Heart right ventricle (tissue), 16 donors: ENCODE measurements at regions not wholly inside any gene's neighbourhood (a gene's known extent, or its start where the extent isn't known, plus 50 kb on each side); places are given as distances from the start of the nearest gene placed in this dataset.

Experiments used
- ATAC-seq, 8 donors: fragments of 200-7000 bp; cut with Tn5 transposase; one replicate each; pipeline ENCODE4 v1.9.1; 2020; ENCODE audit warnings: mild to moderate bottlenecking in 8 of 8, moderate library complexity in 8 of 8, moderate number of reproducible peaks in 1 of 8
- DNase-seq, 2 donors: peaks; one replicate each; pipeline ENCODE4 v3.0.0-alpha.2; 2020
- H3K27ac ChIP-seq, 10 donors: fragments of 200-600 bp; sonication (generic) in 2 of 10; one replicate each; pipeline versions ENCODE4 v1.5.0 to v1.8.0; 2020 to 2022; ENCODE audit warnings: mild to moderate bottlenecking in 3 of 10
- H3K27me3 ChIP-seq, 7 donors: fragments of 200-600 bp; one replicate each; pipeline ENCODE4 v1.8.0; 2021 to 2022; ENCODE audit warnings: mild to moderate bottlenecking in 2 of 7
- H3K36me3 ChIP-seq, 9 donors: fragments of 200-600 bp; sonication (generic) in 1 of 9; one replicate each; pipeline versions ENCODE4 v1.5.0 to v1.8.0; 2020 to 2022; ENCODE audit warnings: mild to moderate bottlenecking in 2 of 9
- H3K4me1 ChIP-seq, 9 donors: fragments of 200-600 bp; sonication (generic) in 1 of 9; one replicate each; pipeline versions ENCODE4 v1.5.0 to v1.8.0; 2020 to 2022; ENCODE audit warnings: mild to moderate bottlenecking in 4 of 9
- H3K4me3 ChIP-seq, 10 donors: fragments of 200-600 bp; sonication (generic) in 2 of 10; one replicate each; pipeline versions ENCODE4 v1.5.0 to v1.8.0; 2020 to 2022; ENCODE audit warnings: mild to moderate bottlenecking in 7 of 10, moderate library complexity in 2 of 10
- H3K9me3 ChIP-seq, 11 donors: fragments of 200-600 bp in 10 of 11; sonication (generic) in 2 of 11; one replicate each; pipeline versions ENCODE4 v1.5.0 to v1.8.0; 2013 to 2022; ENCODE audit warnings: mild to moderate bottlenecking in 2 of 11, control low read depth in 1 of 11, moderate library complexity in 1 of 11
- CTCF ChIP-seq, 9 donors: fragments of 200-600 bp; sonication (generic) in 2 of 9; IDR thresholded peaks; one replicate each; pipeline versions ENCODE4 v1.5.0 to v1.8.0; 2021 to 2022; ENCODE audit warnings: antibody characterized with exemption in 9 of 9, mild to moderate bottlenecking in 5 of 9, moderate library complexity in 1 of 9
- WGBS, 2 donors: extraction: QIAGEN DNeasy Blood & Tissue Kit; methylation state at CpG; one replicate each; pipeline ENCODE4 v1.1.7; 2013; ENCODE audit warnings: inconsistent platforms in 1 of 2; 5-methylcytosine and 5-hydroxymethylcytosine counted together
- intact Hi-C, 10 donors: fragments of 100-400 bp; cut with DNase I; formaldehyde crosslinking; loops; one replicate each; pipeline versions ENCODE4 v1.11.1 to v1.14.2; 2022
- donor health status: Arrhythmogenic right ventricular cardiomyopathy.
- donor health status: ischemic (EF 13 %, LVEDD 7.1; RV severe dilation, severe dysfunction).
- donor health status: healthy with polysubstance abuse.
- donor health status: DM: no; HTN: yes; CAD: no.
- donor health status: DM: no; HTN: no; CAD: no.
- donor health status: ischemic (EF 25% LVEDD 6.9; RV normal size, moderate dysfunction).
- donor health status: ischemic (EF 25% LVEDD 5.7; RV mildly dilated, moderate dysfunction).
- donor health status: healthy.
- donor health status: DM: yes; HTN: yes; CAD: no.
- donor health status: Ischemic cardiomyopathy.
- donor health status: ischemic (EF 35%, LVEDD 5.7; RV mildly dilated, moderate dysfunction).
- donor health status: nonischemic (EF 11% LVEDD 7.7; RV severe dilation, severe dysfunction).
- donor health status: DM: yes; HTN: yes; CAD: no.
- donor health status: PGD.
- donor health status: ischemic (EF 29% LVEDD 5.4; RV normal size, mild dysfunction).
- donor health status: nonischemic (EF 23%, LVEDD 6.1; RV moderate dilation, normal function).

- ATAC-seq, result no peak
These were observed 276.0 kb upstream of the SGK1 start for GRCh38 chr6:134593887-134594286.

GRCh38 chr6:134593442-134593841, 275.5 kb upstream of the SGK1 start:
- Histone ChIP-seq H3K36me3 (no peaks in the 10 kb centered on the region), H3K27ac (no peak overlapping the region), H3K27me3 (no peaks in the 10 kb centered on the region), H3K9me3 (peaks cover 0 to 2% (median 0%) of the 10 kb centered on the region in 11 donors), H3K4me1 (no peaks in the 10 kb centered on the region), H3K4me3 (no peak overlapping the region)
- no peak for TF ChIP-seq CTCF (IDR thresholded peaks at IDR 0.05)
- no peak for DNase-seq
- no peak for ATAC-seq
- WGBS, 2 donors, result 92% methylated on average over 3 of the region's 3 CpGs
- intact Hi-C loops, result no loop called here

More at GRCh38 chr6:134593887-134594286, 276.0 kb upstream of the SGK1 start:
- Histone ChIP-seq H3K36me3 (no peaks in the 10 kb centered on the region), H3K27ac (no peak overlapping the region), H3K4me3 (no peak overlapping the region), H3K27me3 (no peaks in the 10 kb centered on the region), H3K9me3 (no peaks in the 10 kb centered on the region), H3K4me1 (no peaks in the 10 kb centered on the region)
- intact Hi-C loops, result no loop called here
- DNase-seq, result no peak
- 81 to 85% methylated on average over 7 of the region's 7 CpGs for WGBS, 2 donors
- no peak for TF ChIP-seq CTCF (IDR thresholded peaks at IDR 0.05)

- no peaks in the 10 kb centered on the region for H3K4me1 ChIP-seq
- no peak overlapping the region for H3K4me3 ChIP-seq
- no peaks in the 10 kb centered on the region for H3K36me3 ChIP-seq
- intact Hi-C loops, result no loop called here
- H3K9me3 ChIP-seq, result peaks cover 0 to 5% (median 0%) of the 10 kb centered on the region in 11 donors
- 61 to 63% methylated on average over 1 of the region's 1 CpG for WGBS, 2 donors
- TF ChIP-seq CTCF (IDR thresholded peaks at IDR 0.05), result no peak
- H3K27me3 ChIP-seq, result no peaks in the 10 kb centered on the region
- no peak overlapping the region for H3K27ac ChIP-seq
- ATAC-seq (no peak), DNase-seq (no peak)
These were observed 275.1 kb upstream of the SGK1 start for GRCh38 chr6:134593024-134593423.

- 93 to 97% methylated on average over 7 of the region's 7 CpGs for WGBS, 2 donors
- no peaks in the 10 kb centered on the region for H3K36me3 ChIP-seq
These were observed 272.5 kb upstream of the SGK1 start for GRCh38 chr6:134590449-134590848.

More at GRCh38 chr6:134590449-134590848, 272.5 kb upstream of the SGK1 start:
- no peak for TF ChIP-seq CTCF (IDR thresholded peaks at IDR 0.05)
- Histone ChIP-seq H3K9me3 (peaks cover 0 to 8% (median 0%) of the 10 kb centered on the region in 11 donors), H3K27ac (no peak overlapping the region), H3K4me3 (no peak overlapping the region), H3K4me1 (peaks cover 0 to 3% (median 0%) of the 10 kb centered on the region in 9 donors), H3K27me3 (no peaks in the 10 kb centered on the region)
- ATAC-seq, result no peak
- no peak for DNase-seq
- intact Hi-C loops, result no loop called here
